ENCODE measurements at regions not wholly inside any gene's neighbourhood (a gene's known extent, or its start where the extent isn't known, plus 50 kb on each side); places are given as distances from the start of the nearest gene placed in this dataset.
"Not testable (repeated sequence)": the region's sequence is repeated elsewhere in the genome, so short reads cannot be mapped to it uniquely, and the experiment has no call there.

DNA sequence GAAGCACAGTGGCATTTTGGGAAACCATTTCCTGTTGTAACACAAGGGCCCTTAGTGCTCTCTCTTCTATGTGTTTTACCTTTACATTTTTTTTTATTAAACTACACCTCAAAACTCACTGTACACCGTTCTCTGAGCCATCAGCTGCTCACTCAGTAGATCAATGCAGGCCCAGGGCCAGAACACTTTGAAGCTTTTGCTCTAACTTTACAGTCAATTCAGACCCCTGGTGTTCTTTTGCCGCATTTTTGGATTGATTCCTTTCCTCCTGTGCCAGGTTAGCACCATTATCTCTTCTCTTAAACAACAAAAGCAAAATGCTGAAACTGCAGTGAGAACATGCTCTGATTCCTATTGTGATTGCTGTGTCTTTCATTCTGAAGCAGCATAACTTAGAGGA lies 269.8 kb upstream of the RGMB start:
- no peak for DNase-seq (ENCODE audit: low spot score)

DNA sequence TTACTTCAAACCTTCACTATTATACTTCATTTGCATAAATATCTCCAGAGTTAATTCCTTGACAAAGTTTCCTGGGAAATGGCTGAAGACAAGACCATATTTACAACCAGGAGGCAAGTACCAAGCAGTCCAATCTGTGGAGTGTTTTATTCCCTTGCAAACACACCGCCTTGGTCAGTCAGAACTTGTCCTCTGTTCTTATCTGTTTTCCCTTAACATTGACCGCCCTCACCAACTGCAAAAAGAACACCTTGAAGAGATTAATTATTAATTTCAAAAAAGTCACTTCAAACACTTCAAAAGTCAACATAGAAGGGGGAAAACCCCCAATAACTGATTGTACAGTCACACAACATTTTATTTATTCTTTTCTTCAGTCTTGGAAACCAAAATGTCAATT lies 269.0 kb upstream of the RGMB start:
- no peak for DNase-seq (ENCODE audit: low spot score)

DNA sequence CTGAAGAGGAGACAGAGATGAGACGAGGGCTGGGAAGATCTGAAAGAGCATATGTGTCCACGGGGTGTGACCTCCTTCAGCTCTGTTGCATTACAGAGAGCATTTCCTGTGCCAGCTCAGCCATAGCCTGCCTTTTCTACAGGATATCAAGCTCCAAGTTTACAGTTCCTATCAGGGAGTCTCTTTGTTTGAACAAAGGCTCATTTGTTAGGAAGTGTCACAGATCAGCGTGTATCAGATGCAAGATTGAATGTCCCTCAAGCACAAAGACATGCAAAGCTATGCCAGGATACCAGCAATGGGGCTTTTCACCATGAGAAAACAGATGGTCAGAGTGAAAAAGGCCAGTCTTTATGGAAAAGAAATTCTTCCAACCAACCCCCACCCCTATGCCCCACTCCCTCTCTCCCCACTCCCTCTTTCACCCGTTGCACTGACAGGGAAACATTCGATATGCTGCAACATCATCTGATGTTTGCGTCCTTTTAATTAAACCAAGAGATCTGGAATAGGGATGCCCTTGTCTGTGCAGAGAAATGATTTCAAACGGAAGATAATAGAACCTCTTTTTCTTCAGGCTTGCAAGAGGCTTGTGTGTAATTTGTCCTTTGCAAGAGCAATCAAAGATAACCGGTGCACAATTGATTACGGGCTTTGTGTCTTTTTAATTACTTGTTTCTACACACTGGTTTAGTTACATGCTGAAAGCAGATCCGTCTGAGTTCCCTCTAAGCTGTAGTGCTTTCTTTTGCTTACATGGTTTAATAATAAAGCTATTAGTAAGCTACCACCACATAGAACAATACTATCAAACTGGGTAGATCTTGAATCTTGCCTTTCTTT lies 263.1 kb upstream of the RGMB start:
- no peak for DNase-seq (ENCODE audit: low spot score)

DNA sequence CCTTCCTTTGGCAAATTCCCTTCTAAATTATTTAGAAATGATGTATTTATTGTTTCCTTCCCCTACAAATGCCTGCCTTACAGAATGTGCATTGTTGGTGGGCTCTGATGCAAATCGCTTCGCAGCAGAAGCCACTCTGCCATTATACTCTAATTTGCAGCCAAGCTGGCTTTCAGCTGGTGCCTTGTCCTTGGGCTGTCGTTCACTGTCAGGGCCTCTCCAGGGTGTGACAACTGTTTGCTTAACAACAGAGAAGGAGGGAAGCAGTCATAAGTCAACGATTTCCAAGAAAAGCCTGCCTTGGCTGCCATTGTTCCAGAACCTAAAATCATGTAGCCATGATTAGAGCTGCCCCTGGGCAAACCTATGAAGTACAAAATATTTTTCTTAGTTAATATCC lies 260.1 kb upstream of the RGMB start:
- DNase-seq (ENCODE audit: low spot score), result no peak

DNA sequence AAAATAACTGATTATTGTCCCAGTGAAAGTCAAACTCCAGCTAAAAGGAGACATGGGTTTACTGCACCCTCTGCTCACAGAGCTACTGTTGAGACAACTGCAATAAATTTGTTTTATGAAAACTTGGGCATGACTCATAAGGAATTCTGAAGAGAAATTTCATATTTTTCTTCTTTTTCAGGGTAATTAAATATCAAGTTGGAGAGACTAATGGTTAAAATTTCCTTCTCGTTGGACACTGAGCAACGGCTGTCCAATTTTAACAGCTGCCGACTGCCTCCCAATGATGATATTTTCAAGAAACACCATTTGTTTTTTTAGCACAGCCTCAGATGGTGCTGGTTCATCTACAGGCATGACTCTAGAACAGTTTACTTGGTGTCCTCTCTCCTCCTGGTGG lies 259.2 kb upstream of the RGMB start:
- no peak for DNase-seq (ENCODE audit: low spot score)

DNA sequence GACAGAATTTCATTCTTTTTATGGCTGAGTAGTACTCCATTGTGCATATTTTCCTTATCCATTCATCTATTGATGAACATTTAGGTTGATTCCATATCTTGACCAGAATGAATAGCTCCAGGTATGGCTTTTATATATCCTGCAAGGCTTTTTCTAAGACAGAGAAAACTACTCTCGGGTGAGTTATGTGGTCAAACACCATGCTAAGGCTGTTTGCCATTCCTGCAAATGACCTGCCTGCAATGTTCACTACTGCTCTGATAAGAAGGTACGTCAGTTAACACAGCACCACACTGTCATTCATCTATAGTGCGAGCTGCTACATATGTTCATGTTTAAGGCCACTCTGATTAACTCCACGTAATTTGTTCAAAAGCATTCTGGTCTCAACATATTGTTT lies 256.8 kb upstream of the RGMB start:
- DNase-seq (ENCODE audit: low spot score), result no peak

DNA sequence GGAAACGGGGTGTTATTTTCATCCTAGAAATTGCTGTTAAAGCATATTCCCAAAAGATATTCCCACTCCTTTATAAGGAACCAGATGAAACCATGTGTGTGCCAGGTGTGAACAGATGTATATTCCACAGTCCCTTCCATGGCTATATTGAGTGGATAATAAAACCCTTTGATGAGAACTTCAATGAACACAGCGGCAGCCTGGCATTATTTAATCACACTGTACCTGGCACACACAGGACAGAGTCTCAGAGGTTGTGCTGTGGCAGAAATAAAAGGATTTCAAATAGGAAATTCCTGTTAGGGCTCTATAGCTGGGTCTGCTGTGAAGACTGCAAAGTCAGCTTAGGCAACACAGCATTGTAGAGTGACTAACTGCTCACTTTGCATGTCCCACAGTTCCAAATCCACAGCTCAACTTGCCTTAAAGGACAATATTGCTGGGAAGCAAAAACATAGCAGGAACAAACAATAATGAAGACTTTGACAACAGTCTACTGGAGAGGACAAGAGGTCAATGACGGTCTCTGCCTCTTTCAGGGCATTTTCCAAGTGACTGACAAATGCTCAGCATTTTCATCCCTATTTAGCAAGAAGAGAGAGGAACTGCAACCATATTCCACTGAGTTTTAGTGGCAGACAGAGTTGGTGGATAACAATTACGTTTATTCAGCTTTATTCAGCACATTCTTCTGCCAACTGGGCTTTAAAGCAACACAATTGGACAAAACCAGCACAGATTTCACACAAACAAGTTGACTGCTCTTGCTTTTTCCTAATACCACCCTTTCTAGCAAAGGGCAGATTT lies 255.7 kb upstream of the RGMB start:
- no peak for DNase-seq (ENCODE audit: low spot score)

DNA sequence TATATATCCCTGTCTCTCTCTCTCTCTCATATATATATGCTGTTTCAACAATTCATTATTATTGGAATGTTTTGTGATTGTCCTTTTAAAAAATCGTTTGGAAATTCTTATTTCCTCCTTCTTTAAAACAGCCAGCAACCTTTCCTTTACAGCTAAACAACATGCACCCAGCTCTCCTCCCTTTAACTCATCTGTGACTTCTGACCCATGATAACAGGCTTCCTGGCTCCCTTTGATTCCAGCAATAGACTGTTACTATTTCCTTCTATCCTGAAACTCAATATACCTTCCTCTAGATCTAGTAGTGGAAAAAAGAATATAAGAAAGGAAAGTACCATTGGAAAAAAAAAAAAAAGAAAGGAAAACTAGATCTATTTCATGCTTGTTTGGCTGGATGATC lies 254.7 kb upstream of the RGMB start:
- DNase-seq (ENCODE audit: low spot score), result no peak

DNA sequence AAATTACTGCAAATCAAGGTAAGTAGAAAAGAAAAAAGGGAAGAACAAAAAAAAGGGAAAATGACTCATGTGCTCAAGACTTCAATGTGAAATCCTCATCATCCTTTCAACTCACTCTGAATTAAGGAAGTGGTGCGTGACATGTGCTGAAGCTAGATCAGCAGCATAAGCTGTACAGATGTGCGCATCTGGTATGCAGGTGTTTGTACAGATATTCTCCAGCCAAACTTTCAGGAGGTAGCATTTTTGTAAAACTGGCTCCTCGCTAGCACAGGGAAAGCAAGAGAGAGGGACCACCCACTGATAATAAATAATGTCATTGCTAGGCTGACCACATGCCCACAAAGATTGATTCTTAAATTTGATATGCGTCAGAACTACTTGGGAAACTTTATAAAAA lies 253.9 kb upstream of the RGMB start:
- no peak for DNase-seq (ENCODE audit: low spot score)

DNA sequence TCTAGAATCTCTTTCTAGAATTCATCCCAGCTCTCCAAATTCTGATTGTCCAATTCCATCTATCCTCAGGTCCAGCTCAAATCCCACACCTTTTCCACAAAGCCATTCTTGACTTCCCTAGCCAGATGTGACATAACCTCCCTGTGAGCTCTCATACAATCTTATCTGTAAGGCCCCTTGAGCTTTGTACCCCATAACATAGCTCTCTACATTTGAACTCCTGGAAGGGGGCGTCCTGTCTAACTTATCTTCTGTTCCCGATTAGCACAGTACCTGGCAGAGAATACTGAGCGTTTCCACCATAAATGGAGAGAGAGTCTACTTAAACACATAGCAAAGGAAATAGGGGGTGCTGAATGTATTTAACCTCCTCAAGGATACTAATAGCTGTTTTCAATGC lies 251.6 kb upstream of the RGMB start:
- no peak for DNase-seq (ENCODE audit: low spot score)

DNA sequence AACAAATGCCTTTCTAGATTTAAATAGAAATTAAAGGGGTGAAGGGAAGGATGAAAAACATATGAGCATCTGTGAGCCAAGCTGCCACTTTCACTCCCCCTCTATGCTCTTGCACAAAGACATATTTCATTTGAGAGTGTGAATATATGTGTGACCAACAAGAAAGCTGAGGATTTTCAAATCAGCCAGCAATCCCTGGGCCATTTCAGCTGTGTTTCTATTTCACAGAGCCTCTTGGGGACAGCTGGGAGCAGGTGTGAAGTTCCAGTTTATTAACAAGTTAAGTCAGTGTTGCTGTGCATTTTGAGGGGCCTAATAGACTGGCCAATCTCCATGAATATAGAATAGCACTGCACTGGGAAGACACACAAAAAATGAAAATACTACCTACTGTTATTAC lies 248.7 kb upstream of the RGMB start:
- no peak for DNase-seq (ENCODE audit: low spot score)

DNA sequence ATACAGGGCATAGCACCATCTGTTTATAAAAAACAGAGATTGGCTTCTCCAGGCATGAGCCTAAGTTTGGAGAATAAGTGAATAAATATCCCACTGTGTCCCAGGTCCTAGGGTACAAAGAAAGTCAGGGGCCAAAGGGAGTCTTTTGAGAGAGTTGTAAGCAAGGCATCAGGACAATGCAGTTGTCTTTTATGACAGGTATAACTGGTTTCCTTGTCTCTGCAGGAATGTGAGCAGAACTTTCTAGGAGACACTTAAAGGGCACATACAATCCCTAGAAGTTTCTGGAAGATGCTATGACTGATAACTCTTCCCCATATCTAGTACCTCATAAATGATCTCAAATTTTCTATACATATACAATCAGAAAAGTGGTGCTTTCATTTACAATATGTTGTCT lies 245.6 kb upstream of the RGMB start:
- DNase-seq (ENCODE audit: low spot score), result no peak

DNA sequence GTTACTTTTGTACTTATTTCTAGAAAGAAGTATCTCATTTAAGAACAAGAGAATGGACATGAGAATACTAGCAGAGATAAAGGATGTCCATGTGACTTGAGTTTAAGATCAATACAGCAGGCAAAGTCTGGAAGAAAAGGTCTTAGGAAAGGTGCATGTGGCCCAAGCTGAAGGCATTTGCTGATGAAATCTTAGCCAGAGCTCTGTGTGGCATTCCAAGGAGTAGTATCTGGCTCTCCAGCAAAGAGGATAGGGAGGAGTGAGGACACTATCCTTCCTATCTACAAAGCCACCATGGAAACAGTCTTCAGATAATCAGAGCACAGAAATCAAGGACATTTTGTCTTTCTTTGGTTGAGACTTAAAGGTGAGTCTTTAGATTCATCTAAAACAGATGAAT lies 244.1 kb upstream of the RGMB start:
- no peak for DNase-seq (ENCODE audit: low spot score)

DNA sequence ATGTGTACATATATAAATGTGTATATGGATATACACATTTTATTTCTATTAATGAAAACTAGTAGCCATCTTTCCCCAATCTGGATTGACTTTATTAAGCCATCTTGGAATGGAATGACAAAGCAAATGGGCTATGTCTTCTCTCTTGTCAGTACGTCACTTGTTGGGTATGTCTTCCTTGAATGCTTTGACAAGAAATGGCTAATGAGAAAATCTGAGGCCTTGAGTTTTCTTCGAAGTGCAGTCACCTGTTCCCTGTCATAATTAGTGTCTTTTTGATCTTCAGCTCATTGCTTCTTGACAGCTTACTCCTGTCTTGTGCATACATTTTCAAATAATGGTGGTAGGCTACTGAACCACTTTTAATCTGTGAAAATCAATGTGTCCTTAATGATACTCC lies 243.2 kb upstream of the RGMB start:
- DNase-seq (ENCODE audit: low spot score), result no peak

DNA sequence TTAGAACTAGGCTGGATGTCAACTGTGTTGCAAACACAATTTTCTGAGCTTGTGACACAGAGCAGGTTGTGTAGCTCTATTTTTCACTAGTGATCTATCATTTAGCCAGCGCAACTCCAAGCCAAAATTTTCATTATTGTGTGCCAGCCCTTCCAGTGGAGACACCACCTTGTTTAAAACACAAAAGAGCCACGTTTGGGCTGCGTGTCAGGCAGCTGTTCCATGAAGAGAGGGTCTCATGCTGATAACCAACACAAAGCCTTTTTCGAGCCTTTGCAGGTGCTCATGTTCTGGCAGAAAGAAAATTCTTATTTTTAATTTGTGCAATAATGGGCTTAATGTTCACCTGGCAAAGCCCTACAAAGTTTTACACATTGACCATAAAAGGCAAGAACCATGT lies 237.6 kb upstream of the RGMB start:
- no peak for DNase-seq (ENCODE audit: low spot score)

DNA sequence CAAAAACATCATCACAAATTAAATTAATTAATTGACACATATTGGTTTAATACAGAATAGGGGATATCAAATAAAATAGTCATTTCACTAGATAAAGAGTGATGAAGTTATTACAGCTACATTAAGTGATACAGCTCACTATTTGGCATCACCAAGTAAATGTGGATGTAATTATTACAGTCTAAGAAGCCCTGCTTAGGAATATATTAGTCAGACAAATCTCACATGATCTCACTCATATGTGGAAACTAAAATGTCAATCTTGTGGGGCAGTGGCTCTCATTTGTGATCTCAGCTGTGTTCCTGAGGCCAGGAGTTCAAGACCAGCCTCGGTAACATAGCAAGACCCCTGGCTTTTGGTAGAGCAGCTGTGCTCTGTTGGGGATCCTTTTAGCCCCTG lies 233.4 kb upstream of the RGMB start:
- no peak for DNase-seq (ENCODE audit: low spot score)

DNA sequence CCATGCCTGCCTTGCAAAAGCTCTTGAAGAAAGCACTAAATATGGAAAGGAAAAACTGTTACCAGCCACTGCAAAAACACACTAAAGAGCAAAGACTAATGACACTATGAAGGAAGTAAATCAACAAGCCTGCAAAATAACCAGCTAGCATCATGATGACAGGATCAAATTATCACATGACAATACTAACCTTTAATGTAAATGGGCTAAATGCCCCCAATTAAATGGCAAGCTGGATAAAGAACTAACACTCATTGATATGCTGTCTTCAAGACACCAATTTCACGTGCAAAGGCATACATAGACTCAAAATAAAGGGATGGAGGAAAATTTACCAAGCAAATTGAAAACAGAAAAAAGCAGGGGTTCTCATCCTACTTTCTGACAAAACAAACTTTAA lies 231.8 kb upstream of the RGMB start:
- no peak for DNase-seq (ENCODE audit: low spot score)

DNA sequence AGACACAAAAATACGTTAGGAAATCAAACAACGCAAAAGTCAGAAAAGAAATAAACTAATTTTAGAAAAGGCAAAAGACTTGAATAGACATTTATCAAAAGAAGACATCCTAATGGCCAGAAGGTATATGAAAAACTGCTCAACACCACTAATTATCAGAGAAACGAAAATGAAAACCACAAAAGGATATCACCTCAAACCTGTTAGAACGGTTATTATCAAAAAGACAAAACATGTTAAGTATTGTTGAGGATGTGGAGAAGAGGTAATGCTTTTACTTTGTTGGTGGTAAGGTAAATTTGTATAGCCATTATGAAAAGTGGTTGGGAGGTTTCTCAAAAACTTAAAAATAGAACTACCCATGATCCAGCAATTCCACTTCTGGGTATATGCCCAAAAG lies 230.0 kb upstream of the RGMB start:
- no peak for DNase-seq (ENCODE audit: low spot score)

DNA sequence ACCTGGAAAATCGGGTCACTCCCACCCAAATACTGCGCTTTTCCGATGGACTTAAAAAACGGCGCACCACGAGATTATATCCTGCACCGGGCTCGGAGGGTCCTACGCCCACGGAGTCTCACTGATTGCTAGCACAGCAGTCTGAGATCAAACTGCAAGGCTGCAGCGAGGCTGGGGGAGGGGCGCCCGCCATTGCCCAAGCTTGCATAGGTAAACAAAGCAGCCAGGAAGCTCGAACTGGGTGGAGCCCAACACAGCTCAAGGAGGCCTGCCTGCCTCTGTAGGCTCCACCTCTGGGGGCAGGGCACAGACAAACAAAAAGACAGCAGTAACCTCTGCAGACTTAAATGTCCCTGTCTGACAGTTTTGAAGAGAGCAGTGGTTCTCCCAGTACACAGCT lies 226.5 kb upstream of the RGMB start:
- not testable (repeated sequence) for DNase-seq (ENCODE audit: low spot score)

DNA sequence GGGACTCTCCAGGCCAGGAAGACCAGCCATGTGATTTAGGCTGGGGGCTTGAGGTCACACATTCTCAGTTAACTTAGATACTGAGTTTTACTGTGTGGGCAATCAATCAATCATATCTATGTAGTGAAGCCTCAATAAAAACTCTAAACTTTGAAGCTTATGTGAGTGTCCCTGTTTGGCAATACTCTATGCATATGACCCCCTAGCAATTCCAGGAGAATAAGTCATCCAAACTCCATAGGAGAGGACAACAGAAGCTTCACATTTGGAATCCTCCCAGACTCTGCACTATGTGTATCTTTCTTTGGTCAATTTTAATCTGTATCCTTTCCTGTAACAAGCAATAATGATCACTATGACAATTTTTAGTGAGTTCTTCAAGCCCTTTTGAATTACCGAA lies 216.8 kb upstream of the RGMB start:
- no peak for DNase-seq (ENCODE audit: low spot score)

DNA sequence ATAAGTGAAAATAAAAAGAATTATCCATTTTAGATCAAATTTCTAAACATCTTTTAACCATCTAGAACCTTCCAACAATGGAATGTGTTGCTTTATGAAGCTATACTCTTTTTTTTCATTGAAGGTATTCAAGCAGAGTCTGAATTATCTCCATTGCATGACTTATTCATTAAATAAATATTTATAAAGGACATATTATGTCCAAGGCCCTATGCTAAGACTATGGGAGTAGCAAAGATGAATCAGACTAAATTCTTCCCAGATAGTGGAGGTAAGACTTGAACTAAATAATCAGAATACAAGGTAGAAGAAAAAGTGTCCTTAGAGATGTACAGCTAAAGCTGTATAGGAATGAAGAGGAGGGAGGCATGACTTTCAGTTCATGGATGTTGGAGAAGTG lies 215.5 kb upstream of the RGMB start:
- DNase-seq (ENCODE audit: low spot score), result no peak

DNA sequence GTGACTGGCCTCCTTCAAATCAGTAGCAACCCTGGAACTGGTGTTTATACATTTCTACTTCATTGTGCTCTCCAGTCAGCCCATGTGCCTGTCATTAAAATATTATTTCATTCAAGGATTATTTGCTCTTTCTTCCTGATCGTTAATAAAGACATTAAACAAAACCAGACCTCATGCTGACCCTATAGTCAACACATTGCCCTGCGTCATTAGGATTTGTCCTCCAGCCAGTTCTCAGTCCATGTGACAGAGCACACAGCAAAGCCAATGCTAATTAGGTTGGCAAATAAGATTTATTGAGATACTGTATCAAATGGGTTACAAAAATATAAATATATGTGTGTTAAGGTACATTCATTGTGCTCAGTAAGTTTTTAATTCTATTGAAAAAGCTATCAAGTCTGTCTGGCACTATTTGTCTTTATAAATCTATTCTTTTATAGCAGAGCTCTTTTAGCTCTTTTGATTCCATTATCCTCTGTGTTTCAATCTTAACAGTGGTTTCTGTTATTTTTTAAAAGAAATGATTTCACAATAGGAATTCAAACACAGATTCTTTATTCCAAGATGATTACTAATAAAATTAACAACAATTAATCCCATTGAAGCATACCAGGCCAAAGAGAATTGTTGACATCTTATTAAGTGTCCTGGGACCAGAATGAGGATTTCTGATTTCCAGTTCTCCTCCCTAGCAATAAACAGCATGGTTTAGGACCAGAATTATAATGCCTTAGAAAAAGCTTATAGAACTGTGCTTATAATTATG lies 209.4 kb upstream of the RGMB start:
- DNase-seq (ENCODE audit: low spot score), result no peak

DNA sequence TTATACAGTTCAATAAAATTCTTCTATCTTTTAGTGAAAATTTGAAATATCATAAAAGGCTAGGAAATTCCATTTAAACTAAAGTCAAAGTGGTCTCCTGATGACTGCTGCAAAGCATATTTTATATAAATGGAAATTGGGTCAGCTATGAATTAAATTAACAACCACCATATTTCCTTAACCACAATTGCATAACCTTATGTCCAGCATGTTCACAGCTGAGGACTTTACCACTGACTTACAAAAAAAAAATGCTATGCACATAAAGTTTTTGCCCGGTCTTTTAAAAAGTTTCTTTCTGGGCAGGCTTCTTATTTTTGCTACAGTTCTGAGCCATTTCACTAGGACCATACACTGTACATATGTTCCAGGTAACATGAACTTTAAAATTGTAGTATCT lies 208.6 kb upstream of the RGMB start:
- no peak for DNase-seq (ENCODE audit: low spot score)
